GM12872 (cell line): ENCODE measurements at regions not wholly inside any gene's neighbourhood (a gene's known extent, or its start where the extent isn't known, plus 50 kb on each side); places are given as distances from the start of the nearest gene placed in this dataset.

ENCODE experiments used
- CTCF ChIP-seq: IDR thresholded peaks from 3 replicates; pipeline ENCODE4 v1.5.1; 2011; ENCODE audit warnings: low read depth, mild to moderate bottlenecking, low read length, moderate library complexity; ENCODE audit not compliant: insufficient read depth

DNA sequence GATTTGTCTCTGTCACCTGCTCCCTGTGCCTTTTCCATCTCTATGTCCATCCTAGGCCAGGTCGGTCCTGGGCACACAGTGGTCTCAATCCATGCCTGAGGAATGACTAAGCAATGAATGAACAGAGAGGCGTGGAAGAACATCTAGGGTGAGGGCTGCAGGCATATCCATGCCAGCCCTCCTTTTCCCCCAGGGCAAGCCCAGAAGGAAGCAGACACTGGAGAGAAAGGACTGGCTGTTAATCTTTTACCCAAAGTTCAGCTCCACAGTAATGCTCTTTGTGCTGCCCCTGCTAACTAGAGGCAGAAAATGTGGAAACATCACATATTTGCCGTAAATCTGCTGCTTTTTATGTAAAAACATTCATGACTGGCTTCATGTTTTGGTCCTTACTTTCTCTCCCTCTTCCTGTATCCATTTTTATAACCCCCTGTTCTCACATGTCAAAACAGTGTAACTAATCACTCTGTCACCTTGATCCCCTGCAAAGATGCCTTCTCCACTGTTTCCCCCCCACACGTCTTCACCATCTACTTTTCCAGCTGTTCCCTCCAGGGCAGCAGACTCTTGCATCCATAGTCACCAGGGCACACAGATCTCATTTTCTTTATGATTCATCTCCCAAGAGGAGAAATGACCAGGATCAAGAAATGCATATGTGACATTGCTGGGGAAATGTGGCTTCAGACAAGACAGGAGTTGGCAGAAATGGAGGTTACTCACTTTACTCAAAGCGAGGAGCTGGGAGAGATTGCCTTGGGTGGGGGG lies 166.4 kb upstream of the PROX1 start:
- no peak for TF ChIP-seq CTCF

- no peak for TF ChIP-seq CTCF
These were observed 165.8 kb upstream of the PROX1 start for GRCh38 chr1:213821943-213822334.

GRCh38 chr1:213826891-213827290 lies 160.9 kb upstream of the PROX1 start:
- TF ChIP-seq CTCF, result no peak

GRCh38 chr1:213828867-213829266 lies 158.9 kb upstream of the PROX1 start:
- TF ChIP-seq CTCF, result no peak

DNA sequence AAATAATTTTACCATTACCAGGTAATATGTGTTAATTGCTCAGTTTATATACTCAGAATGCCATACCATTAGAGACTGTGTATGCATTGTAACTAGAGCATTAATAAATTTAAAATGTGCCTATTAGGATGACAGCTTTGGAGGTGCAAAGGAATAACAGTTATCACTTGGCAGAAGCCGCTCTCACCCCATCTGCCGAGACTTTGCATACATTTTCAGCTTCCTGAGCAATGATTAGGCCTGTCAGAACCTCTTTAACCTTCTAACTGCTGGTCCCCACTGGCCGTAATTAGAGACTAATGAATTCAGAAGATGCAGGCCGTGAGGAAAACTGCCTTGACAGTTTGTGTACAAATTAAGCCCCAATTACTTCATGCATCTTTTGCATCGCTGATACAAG lies 158.0 kb upstream of the PROX1 start:
- TF ChIP-seq CTCF, result no peak

- no peak for TF ChIP-seq CTCF
These were observed 157.4 kb upstream of the PROX1 start for GRCh38 chr1:213830371-213830770.

GRCh38 chr1:213840575-213840974 lies 147.2 kb upstream of the PROX1 start:
- TF ChIP-seq CTCF, result no peak
